Left ventricle myocardium inferior (tissue), 1 donor: ENCODE measurements at regions not wholly inside any gene's neighbourhood (a gene's known extent, or its start where the extent isn't known, plus 50 kb on each side); places are given as distances from the start of the nearest gene placed in this dataset.

Experiments
- DNase-seq: peaks from one replicate; pipeline ENCODE4 v3.0.0-alpha.2; 2020
- H3K27ac ChIP-seq: fragments of 200-600 bp; replicated peaks from 2 replicates; pipeline ENCODE4 v1.8.0; 2021
- H3K27me3 ChIP-seq: fragments of 200-600 bp; 2 replicates; pipeline ENCODE4 v1.8.0; 2021; ENCODE audit warnings: low read depth
- H3K36me3 ChIP-seq: fragments of 200-600 bp; 2 replicates; pipeline ENCODE4 v1.8.0; 2021
- H3K4me1 ChIP-seq: fragments of 200-600 bp; 2 replicates; pipeline ENCODE4 v1.8.0; 2021
- H3K4me3 ChIP-seq: fragments of 200-600 bp; 2 replicates; pipeline ENCODE4 v1.8.0; 2021; ENCODE audit warnings: mild to moderate bottlenecking, moderate library complexity
- H3K9me3 ChIP-seq: fragments of 200-600 bp; replicated peaks from 2 replicates; pipeline ENCODE4 v1.8.0; 2021
- CTCF ChIP-seq: fragments of 200-600 bp; IDR thresholded peaks from 2 replicates; pipeline ENCODE4 v1.8.0; 2021; ENCODE audit warnings: antibody characterized with exemption, mild to moderate bottlenecking, borderline replicate concordance
- intact Hi-C: fragments of 100-400 bp; cut with micrococcal nuclease; formaldehyde crosslinking; loops from one replicate; pipeline ENCODE4 v1.11.0; 2022
- donor health status: DM: no; HTN: yes; CAD: no; lungs with severe emphysema.

- no peak for DNase-seq
- intact Hi-C loops = no loop called here
- H3K9me3 ChIP-seq = no peaks in the 10 kb centered on the region
- TF ChIP-seq CTCF = no peak
- H3K27me3 ChIP-seq = peaks cover 37% of the 10 kb centered on the region
- H3K36me3 ChIP-seq = no peaks in the 10 kb centered on the region
- no peaks in the 10 kb centered on the region for H3K4me1 ChIP-seq
- no peak overlapping the region for H3K27ac ChIP-seq
- H3K4me3 ChIP-seq = no peak overlapping the region
These were observed 211.5 kb downstream of the MED10 start for GRCh38 chr5:6166698-6167394.

- Histone ChIP-seq H3K4me1 (no peaks in the 10 kb centered on the region), H3K9me3 (no peaks in the 10 kb centered on the region), H3K4me3 (no peak overlapping the region), H3K27ac (no peak overlapping the region), H3K36me3 (no peaks in the 10 kb centered on the region), H3K27me3 (peaks cover 49% of the 10 kb centered on the region)
- intact Hi-C loops = no loop called here
- no peak for DNase-seq
- no peak for TF ChIP-seq CTCF
These were observed 214.4 kb downstream of the MED10 start for GRCh38 chr5:6163913-6164312.

GRCh38 chr5:6162175-6162574 lies 216.2 kb downstream of the MED10 start:
- Histone ChIP-seq H3K27me3 (peaks cover 44% of the 10 kb centered on the region), H3K36me3 (no peaks in the 10 kb centered on the region), H3K4me3 (no peak overlapping the region), H3K27ac (no peak overlapping the region), H3K4me1 (no peaks in the 10 kb centered on the region), H3K9me3 (no peaks in the 10 kb centered on the region)
- intact Hi-C loops = no loop called here
- TF ChIP-seq CTCF = no peak
- DNase-seq = no peak

- H3K4me1 ChIP-seq = no peaks in the 10 kb centered on the region
- H3K27ac ChIP-seq = no peak overlapping the region
- H3K27me3 ChIP-seq = peaks cover 40% of the 10 kb centered on the region
- intact Hi-C loops = no loop called here
- H3K9me3 ChIP-seq = no peaks in the 10 kb centered on the region
- H3K4me3 ChIP-seq = no peak overlapping the region
- H3K36me3 ChIP-seq = no peaks in the 10 kb centered on the region
- TF ChIP-seq CTCF = no peak
- DNase-seq = no peak
These were observed 217.1 kb downstream of the MED10 start for GRCh38 chr5:6161257-6161656.

GRCh38 chr5:6159832-6160430 lies 218.4 kb downstream of the MED10 start:
- intact Hi-C loops = no loop called here
- no peak for TF ChIP-seq CTCF
- DNase-seq = no peak

More at GRCh38 chr5:6159832-6160430, 218.4 kb downstream of the MED10 start:
- Histone ChIP-seq H3K27ac (no peak overlapping the region), H3K27me3 (peaks cover 32% of the 10 kb centered on the region), H3K4me1 (no peaks in the 10 kb centered on the region), H3K36me3 (no peaks in the 10 kb centered on the region), H3K4me3 (no peak overlapping the region), H3K9me3 (no peaks in the 10 kb centered on the region)
